Epithelial cell of proximal tubule (primary cell): ENCODE measurements at regions not wholly inside any gene's neighbourhood (a gene's known extent, or its start where the extent isn't known, plus 50 kb on each side); places are given as distances from the start of the nearest gene placed in this dataset.

Experiments
- DNase-seq: peaks from one replicate; pipeline ENCODE4 v3.0.0-alpha.2; 2011; ENCODE audit warnings: low read depth
- H3K4me3 ChIP-seq: 2 replicates; pipeline ENCODE4 v1.5.1; 2011; ENCODE audit warnings: low read depth, mild to moderate bottlenecking, low read length
- CTCF ChIP-seq: conservative IDR thresholded peaks from 2 replicates; pipeline ENCODE4 v1.5.1; 2012; ENCODE audit warnings: low read depth, mild to moderate bottlenecking, low read length

DNA sequence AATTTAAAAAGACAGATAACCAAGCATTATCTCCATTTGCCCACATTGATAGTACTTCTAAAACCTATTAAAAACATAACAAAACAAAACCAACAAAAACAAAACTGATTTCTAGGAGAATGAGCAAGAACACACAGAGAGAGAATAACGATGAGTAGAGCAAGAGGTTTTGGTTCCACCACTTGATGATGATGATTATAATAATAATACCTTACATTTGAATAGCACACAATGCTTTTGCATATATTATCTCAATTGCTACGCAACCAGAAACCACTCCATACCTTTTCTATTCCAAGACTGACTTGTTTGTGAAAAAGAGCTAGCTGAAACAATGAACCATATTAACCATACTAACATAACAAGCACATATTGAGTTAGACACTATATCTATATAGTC, 1090.9 kb downstream of the SH3BGRL start:
- no peak overlapping the region for H3K4me3 ChIP-seq
- DNase-seq, result no peak
- no peak for TF ChIP-seq CTCF

GRCh38 chrX:82320569-82320968, 1118.7 kb downstream of the SH3BGRL start:
- TF ChIP-seq CTCF, result no peak
- no peak overlapping the region for H3K4me3 ChIP-seq
- peak; percentile 10 for DNase-seq

DNA sequence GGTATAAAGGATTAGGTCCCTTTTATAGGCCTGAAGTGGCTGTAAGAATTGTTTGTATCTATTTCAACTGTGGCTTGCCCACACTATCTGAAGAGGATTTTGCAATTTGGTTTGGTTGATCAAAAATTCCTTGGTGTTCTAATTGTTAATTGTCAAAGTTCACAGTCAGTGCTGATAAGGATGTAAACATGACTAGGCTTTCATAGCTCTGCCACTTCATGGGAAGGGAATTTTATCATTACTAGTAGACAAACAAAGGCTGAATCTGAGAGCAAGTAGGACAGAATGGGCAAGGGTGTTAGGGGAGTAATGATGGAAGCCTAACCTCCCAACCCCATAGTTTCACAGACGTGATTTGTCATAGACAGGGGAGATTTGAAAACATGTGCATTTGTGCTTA, 1131.7 kb downstream of the SH3BGRL start:
- no peak overlapping the region for H3K4me3 ChIP-seq
- no peak for DNase-seq
- no peak for TF ChIP-seq CTCF

DNA sequence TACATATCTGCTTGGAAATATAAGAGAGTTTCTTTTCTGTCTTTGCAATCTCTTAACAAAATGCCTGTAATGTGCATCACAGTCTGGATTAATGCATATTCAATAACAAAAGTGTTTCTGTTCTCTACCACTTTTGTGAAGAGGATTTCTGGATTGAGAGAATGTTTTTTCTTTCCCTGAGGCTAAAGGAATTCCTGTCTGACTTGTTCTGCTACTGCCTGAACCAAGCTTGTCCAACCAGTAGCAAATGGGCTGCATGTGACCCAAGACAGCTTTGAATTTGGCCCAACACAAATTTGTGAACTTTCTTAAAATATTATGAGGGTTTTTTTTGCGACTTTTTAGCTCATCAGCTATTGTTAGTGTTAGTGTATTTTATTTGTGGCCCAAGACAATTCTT, 1133.9 kb downstream of the SH3BGRL start:
- DNase-seq, result no peak
- TF ChIP-seq CTCF, result no peak
- no peak overlapping the region for H3K4me3 ChIP-seq

DNA sequence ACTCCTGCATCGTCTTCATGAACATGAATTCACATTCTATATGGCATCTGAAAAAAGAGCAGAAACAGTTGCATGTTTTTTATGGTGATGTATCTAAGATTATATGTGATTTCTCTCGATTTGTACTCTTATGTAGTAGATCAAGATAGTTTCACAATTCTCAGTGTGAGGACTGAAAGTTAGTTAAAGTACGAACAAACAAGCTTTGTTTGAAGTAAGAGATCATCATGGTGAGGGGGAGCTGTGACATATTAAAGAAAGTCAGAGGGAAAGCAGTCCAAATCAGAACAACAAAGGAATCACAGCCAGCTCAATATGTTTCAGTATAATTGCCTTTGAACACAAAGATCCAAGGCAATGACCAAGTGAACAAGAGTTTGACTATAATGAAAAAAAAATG, 1140.6 kb downstream of the SH3BGRL start:
- no peak for TF ChIP-seq CTCF
- no peak for DNase-seq
- no peak overlapping the region for H3K4me3 ChIP-seq

DNA sequence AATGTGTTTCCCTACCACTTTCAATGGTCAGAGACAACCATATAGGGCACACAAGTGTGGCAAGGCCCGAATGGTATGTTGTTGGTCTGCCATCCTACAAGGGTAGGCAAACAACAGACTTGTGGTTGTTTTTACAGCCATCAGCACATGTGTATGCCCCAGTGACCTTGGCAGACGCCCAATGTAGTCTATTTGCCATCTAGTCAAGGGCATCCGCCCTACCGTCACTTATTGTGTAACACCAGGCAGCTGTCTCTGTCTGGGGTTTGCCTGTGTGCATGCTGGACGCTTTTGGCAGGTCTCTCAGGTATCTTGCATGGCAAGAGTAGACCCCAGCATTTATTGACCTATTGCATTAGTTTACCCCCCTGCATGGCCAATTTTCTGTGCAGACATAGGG, 1145.5 kb upstream of the POU3F4 start:
- no peak for DNase-seq
- TF ChIP-seq CTCF, result no peak
- no peak overlapping the region for H3K4me3 ChIP-seq

DNA sequence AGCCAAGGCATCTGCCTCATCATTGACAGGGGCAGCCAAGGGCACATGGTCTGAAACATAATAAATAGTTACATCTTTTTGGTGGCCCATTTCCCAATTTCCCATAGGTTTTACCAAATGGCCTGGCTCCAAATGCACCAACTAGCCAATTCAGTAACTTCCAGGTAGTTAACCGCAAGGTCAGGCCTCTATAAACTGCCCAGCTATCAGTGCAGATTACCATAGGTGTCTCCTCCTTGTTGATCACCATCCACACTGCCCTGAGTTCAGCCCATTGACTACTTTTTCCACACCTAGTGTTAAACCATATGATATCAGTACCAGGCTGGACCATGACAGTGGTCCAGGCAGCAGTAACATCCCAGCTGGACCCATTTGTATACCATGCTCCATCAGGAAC, 1145.1 kb upstream of the POU3F4 start:
- DNase-seq, result no peak
- TF ChIP-seq CTCF, result no peak
- no peak overlapping the region for H3K4me3 ChIP-seq
